ENCODE measurements at regions not wholly inside any gene's neighbourhood (a gene's known extent, or its start where the extent isn't known, plus 50 kb on each side); places are given as distances from the start of the nearest gene placed in this dataset.

DNA sequence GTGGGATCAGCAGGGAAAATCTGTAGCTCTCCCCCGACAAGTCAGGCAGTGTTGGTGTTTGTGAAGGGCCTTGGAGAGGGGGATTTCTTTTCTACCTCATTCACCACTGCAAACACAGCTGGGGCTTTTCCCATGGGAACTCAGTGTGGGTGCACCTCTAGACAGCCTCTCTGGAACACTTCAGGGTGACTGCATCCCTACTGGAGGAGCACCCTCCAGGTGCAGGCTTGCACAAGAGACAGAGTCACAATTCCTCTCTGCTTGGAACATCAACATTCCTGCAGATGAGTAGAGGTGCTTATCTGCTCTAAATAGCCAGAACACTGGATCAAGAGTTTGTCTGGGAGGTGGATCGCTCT, 72.7 kb upstream of the AKAP13 start:
- TF ChIP-seq TAF1 (IDR thresholded peaks at IDR 0.05; ENCODE audit: borderline replicate concordance, insufficient read depth, low read length), result no peak
- no peak for TF ChIP-seq POLR2AphosphoS5 (IDR thresholded peaks at IDR 0.05; ENCODE audit: low read depth, low read length)
- TF ChIP-seq SIN3A (IDR thresholded peaks at IDR 0.05; ENCODE audit: borderline replicate concordance, insufficient read depth, low read length), result no peak
- TF ChIP-seq FOXP2 (optimal IDR thresholded peaks at IDR 0.05; ENCODE audit: borderline replicate concordance, extremely low read depth, extremely low read length, insufficient read depth), result no peak
- TF ChIP-seq, protein P1, sequence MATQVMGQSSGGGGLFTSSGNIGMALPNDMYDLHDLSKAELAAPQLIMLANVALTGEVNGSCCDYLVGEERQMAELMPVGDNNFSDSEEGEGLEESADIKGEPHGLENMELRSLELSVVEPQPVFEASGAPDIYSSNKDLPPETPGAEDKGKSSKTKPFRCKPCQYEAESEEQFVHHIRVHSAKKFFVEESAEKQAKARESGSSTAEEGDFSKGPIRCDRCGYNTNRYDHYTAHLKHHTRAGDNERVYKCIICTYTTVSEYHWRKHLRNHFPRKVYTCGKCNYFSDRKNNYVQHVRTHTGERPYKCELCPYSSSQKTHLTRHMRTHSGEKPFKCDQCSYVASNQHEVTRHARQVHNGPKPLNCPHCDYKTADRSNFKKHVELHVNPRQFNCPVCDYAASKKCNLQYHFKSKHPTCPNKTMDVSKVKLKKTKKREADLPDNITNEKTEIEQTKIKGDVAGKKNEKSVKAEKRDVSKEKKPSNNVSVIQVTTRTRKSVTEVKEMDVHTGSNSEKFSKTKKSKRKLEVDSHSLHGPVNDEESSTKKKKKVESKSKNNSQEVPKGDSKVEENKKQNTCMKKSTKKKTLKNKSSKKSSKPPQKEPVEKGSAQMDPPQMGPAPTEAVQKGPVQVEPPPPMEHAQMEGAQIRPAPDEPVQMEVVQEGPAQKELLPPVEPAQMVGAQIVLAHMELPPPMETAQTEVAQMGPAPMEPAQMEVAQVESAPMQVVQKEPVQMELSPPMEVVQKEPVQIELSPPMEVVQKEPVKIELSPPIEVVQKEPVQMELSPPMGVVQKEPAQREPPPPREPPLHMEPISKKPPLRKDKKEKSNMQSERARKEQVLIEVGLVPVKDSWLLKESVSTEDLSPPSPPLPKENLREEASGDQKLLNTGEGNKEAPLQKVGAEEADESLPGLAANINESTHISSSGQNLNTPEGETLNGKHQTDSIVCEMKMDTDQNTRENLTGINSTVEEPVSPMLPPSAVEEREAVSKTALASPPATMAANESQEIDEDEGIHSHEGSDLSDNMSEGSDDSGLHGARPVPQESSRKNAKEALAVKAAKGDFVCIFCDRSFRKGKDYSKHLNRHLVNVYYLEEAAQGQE (IDR thresholded peaks at IDR 0.05; ENCODE audit: insufficient read depth in 1 of 2, low read depth in 2 of 2, low read length in 2 of 2), result no peak

DNA sequence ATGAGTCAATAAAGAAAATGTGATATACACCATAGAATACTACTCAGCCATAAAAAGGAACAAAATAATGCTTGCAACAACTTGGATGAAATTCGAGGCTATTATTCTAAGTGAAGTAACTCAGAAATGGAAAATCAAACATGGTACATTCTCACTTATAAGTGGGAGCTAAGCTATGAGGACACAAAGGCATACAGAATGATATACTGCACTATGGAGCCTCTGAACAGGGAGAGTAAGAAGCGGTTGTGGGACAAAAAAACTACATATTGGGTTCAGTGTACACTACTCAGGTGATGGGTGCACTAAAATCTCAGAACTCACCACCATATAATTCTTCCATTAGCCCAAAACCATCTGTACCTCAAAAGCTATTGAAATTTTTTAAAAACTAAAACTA, 68.8 kb upstream of the AKAP13 start:
- TF ChIP-seq POLR2AphosphoS5 (IDR thresholded peaks at IDR 0.05; ENCODE audit: low read depth, low read length), result no peak
- no peak for TF ChIP-seq FOXP2 (optimal IDR thresholded peaks at IDR 0.05; ENCODE audit: borderline replicate concordance, extremely low read depth, extremely low read length, insufficient read depth)
- TF ChIP-seq TAF1 (IDR thresholded peaks at IDR 0.05; ENCODE audit: borderline replicate concordance, insufficient read depth, low read length), result no peak
- TF ChIP-seq SIN3A (IDR thresholded peaks at IDR 0.05; ENCODE audit: borderline replicate concordance, insufficient read depth, low read length), result no peak
- TF ChIP-seq, protein P1 (IDR thresholded peaks at IDR 0.05; ENCODE audit: insufficient read depth in 1 of 2, low read depth in 2 of 2, low read length in 2 of 2), result no peak

DNA sequence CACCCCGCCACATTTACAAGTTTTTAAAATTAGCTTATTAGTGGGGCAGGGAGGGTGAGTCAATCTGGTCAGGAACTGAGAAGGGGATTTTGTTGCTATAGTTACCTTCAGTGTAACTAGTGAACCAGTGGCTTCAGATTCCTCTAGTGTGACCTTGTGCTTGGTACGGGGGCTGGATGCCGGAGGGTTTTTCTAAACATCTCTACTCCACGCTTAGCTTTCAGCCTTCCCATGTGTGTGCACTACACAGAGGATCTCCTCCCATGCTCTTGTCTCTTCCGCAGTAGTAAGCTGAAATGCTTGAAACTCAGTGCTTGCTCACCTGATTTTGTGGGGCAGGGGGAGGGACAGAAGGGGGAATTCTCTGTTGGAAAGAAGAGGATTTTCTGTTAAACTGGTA, 67.9 kb upstream of the AKAP13 start:
- TF ChIP-seq SIN3A (IDR thresholded peaks at IDR 0.05; ENCODE audit: borderline replicate concordance, insufficient read depth, low read length), result no peak
- TF ChIP-seq, protein P1 (IDR thresholded peaks at IDR 0.05; ENCODE audit: insufficient read depth in 1 of 2, low read depth in 2 of 2, low read length in 2 of 2), result no peak
- no peak for TF ChIP-seq POLR2AphosphoS5 (IDR thresholded peaks at IDR 0.05; ENCODE audit: low read depth, low read length)
- TF ChIP-seq FOXP2 (optimal IDR thresholded peaks at IDR 0.05; ENCODE audit: borderline replicate concordance, extremely low read depth, extremely low read length, insufficient read depth), result no peak
- no peak for TF ChIP-seq TAF1 (IDR thresholded peaks at IDR 0.05; ENCODE audit: borderline replicate concordance, insufficient read depth, low read length)

DNA sequence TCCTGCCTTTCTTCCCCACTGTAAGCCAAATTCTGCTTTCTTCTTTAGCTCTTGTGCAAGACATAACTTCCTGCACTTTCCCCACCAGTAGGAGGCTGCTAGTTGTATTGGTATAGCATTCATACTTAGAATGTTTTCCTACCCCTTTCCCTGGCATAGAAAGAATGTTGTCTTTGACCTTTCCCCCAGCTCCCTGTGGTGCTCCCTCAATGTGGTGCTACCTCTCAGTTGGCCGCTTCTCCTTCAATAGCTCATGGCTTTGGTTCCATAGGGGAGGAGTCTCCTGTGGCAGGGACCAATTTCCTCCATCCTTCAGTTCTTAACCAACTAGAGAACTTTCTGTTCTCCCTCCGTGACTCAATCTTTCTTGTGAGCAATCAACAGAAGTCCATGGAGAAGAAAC, 67.5 kb upstream of the AKAP13 start:
- TF ChIP-seq, protein P1 (IDR thresholded peaks at IDR 0.05; ENCODE audit: insufficient read depth in 1 of 2, low read depth in 2 of 2, low read length in 2 of 2), result no peak
- TF ChIP-seq TAF1 (IDR thresholded peaks at IDR 0.05; ENCODE audit: borderline replicate concordance, insufficient read depth, low read length) (no peak), POLR2AphosphoS5 (IDR thresholded peaks at IDR 0.05; ENCODE audit: low read depth, low read length) (no peak), FOXP2 (optimal IDR thresholded peaks at IDR 0.05; ENCODE audit: borderline replicate concordance, extremely low read depth, extremely low read length, insufficient read depth) (no peak)

DNA sequence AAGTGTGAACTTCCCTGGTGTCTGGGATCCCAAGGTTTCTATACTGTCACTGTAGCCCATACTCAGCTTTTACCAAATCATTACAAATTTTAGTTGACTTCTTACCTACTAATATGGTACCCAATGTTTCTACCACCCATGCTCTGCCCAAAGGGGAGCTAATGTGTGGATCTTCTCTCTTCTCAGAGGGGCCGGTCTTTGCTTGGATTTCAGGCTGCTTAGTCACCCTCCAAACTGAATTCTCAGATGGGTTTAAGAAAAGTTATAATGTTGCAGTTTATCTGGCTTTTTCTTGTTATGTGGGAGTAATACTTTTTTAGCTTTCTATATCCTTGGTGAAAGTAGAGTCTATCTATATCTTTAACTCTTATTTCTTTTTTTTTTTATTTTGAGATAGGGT, 67.1 kb upstream of the AKAP13 start:
- TF ChIP-seq TAF1 (IDR thresholded peaks at IDR 0.05; ENCODE audit: borderline replicate concordance, insufficient read depth, low read length), result no peak
- no peak for TF ChIP-seq POLR2AphosphoS5 (IDR thresholded peaks at IDR 0.05; ENCODE audit: low read depth, low read length)
- no peak for TF ChIP-seq SIN3A (IDR thresholded peaks at IDR 0.05; ENCODE audit: borderline replicate concordance, insufficient read depth, low read length)
- TF ChIP-seq, protein P1 (IDR thresholded peaks at IDR 0.05; ENCODE audit: insufficient read depth in 1 of 2, low read depth in 2 of 2, low read length in 2 of 2), result no peak
- TF ChIP-seq FOXP2 (optimal IDR thresholded peaks at IDR 0.05; ENCODE audit: borderline replicate concordance, extremely low read depth, extremely low read length, insufficient read depth), result no peak

Data from PFSK-1 (cell line).